HEK293T (cell line): ENCODE measurements at regions not wholly inside any gene's neighbourhood (a gene's known extent, or its start where the extent isn't known, plus 50 kb on each side); places are given as distances from the start of the nearest gene placed in this dataset.

ENCODE experiments used
- CTCF ChIA-PET: fragments of 350-600 bp; formaldehyde crosslinking; extraction: SDS; loops from one replicate; lab custom pipeline; 2021; ENCODE audit warnings: antibody characterized with exemption, inconsistent platforms; lab: Yijun Ruan, JAX
- POLR2A ChIA-PET: fragments of 350-600 bp; formaldehyde crosslinking; extraction: SDS; loops from one replicate; lab custom pipeline; 2020; ENCODE audit warnings: antibody characterized with exemption, inconsistent platforms; lab: Yijun Ruan, JAX
- DNase-seq: peaks from one replicate; pipeline ENCODE4 v3.0.0; 2012; ENCODE audit warnings: mixed read lengths; ENCODE audit errors: extremely low spot score
- ARNT ChIP-seq: fragments of 450-650 bp; IDR thresholded peaks from 2 replicates; pipeline ENCODE4 v1.6.1; 2017; ENCODE audit warnings: mild to moderate bottlenecking
- BHLHE40 ChIP-seq: fragments of 450-650 bp; IDR thresholded peaks from 2 replicates; pipeline ENCODE4 v1.6.1; 2016; ENCODE audit warnings: mild to moderate bottlenecking, moderate library complexity, borderline replicate concordance
- CTBP1 ChIP-seq: fragments of 450-650 bp; IDR thresholded peaks from 2 replicates; pipeline ENCODE4 v1.6.1; 2016; ENCODE audit warnings: borderline replicate concordance
- ELF4 ChIP-seq: fragments of 450-650 bp; IDR thresholded peaks from 2 replicates; pipeline ENCODE4 v1.6.1; 2017; ENCODE audit warnings: antibody characterized with exemption
- FOXA1 ChIP-seq: fragments of 450-650 bp; IDR thresholded peaks from 2 replicates; pipeline ENCODE4 v1.6.1; 2016; ENCODE audit warnings: mild to moderate bottlenecking
- FOXK2 ChIP-seq: fragments of 450-650 bp; IDR thresholded peaks from 2 replicates; pipeline ENCODE4 v1.6.1; 2016; ENCODE audit warnings: mild to moderate bottlenecking
- FOXM1 ChIP-seq: fragments of 450-650 bp; IDR thresholded peaks from 2 replicates; pipeline ENCODE4 v1.6.1; 2017; ENCODE audit warnings: mild to moderate bottlenecking, borderline replicate concordance
- HDGF ChIP-seq: fragments of 450-650 bp; IDR thresholded peaks from 2 replicates; pipeline ENCODE4 v1.6.1; 2017; ENCODE audit warnings: antibody characterized with exemption, borderline replicate concordance
- L3MBTL2 ChIP-seq: fragments of 450-650 bp; conservative IDR thresholded peaks from 2 replicates; pipeline ENCODE4 v1.6.1; 2016; ENCODE audit warnings: mild to moderate bottlenecking
- LEF1 ChIP-seq: fragments of 450-650 bp; IDR thresholded peaks from 2 replicates; pipeline ENCODE4 v1.6.1; 2017; ENCODE audit warnings: mild to moderate bottlenecking, borderline replicate concordance
- NFRKB ChIP-seq: fragments of 450-650 bp; IDR thresholded peaks from 2 replicates; pipeline ENCODE4 v1.6.1; 2016; ENCODE audit warnings: mild to moderate bottlenecking, moderate library complexity
- SP1 ChIP-seq: fragments of 450-650 bp; IDR thresholded peaks from 2 replicates; pipeline ENCODE4 v1.6.1; 2017
- SUZ12 ChIP-seq: fragments of 450-650 bp; IDR thresholded peaks from 2 replicates; pipeline ENCODE4 v1.6.1; 2016; ENCODE audit warnings: mild to moderate bottlenecking
- TARDBP ChIP-seq: fragments of 450-650 bp; IDR thresholded peaks from 2 replicates; pipeline ENCODE4 v1.6.1; 2016
- ZNF384 ChIP-seq: fragments of 450-650 bp; IDR thresholded peaks from 2 replicates; pipeline ENCODE4 v1.6.1; 2016
- TF ChIP-seq, protein P1 (sequence below): fragments of 450-650 bp; IDR thresholded peaks from 2 replicates; pipeline ENCODE4 v1.6.1; 2016

DNA sequence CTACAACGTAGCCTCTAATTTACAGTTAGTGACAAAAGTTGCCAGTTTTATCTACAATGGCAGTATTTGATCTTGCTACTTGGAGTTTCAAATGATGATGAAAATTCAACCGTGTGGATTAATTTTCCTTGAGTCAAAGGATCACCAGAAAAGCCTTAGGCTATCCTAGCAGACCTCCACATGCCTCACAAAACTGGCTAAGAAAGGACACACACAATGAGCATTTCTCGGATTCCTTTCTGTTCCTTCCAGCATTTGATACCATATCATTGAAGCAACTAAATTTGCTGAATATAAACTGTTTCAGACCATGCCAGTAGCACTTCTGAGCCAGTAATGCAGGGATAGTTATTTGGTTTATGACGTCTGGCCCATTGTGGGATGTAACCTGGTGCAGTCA, 587.4 kb upstream of the MDFIC2 start:
- TF ChIP-seq TARDBP (no peak), LEF1 (no peak), CTBP1 (no peak), SP1 (no peak), SUZ12 (no peak), FOXA1 (no peak), L3MBTL2 (no peak), BHLHE40 (no peak), FOXK2 (no peak), ELF4 (no peak), ZNF384 (no peak), NFRKB (no peak)
- TF ChIP-seq, protein P1, sequence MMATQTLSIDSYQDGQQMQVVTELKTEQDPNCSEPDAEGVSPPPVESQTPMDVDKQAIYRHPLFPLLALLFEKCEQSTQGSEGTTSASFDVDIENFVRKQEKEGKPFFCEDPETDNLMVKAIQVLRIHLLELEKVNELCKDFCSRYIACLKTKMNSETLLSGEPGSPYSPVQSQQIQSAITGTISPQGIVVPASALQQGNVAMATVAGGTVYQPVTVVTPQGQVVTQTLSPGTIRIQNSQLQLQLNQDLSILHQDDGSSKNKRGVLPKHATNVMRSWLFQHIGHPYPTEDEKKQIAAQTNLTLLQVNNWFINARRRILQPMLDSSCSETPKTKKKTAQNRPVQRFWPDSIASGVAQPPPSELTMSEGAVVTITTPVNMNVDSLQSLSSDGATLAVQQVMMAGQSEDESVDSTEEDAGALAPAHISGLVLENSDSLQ: no peak
- CTCF ChIA-PET: no interaction called here
- no peak for DNase-seq
- POLR2A ChIA-PET: no interaction called here

DNA sequence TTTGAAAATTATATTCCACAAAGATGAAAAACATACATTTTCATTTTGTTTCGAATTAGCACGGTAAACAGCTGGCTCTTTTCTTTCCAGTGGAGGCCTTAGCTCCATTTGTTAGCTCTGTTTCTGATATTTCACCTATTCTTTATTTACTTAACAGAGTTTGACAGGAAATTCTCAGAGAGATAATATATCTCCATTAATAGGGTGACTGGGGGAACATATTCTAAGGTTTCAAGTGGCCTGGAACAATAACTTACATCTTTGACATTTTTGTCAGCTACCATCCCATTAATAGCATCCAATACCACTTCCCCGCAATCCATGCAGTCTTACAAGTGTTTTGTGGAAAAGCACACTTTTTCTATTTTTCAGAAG, 577.6 kb upstream of the MDFIC2 start:
- POLR2A ChIA-PET: no interaction called here
- no peak for DNase-seq
- no peak for TF ChIP-seq ARNT
- no peak for TF ChIP-seq SUZ12
- TF ChIP-seq TARDBP: no peak
- TF ChIP-seq LEF1: no peak
- no peak for TF ChIP-seq SP1
- TF ChIP-seq HDGF: no peak
- no peak for TF ChIP-seq BHLHE40
- no peak for TF ChIP-seq ELF4
- TF ChIP-seq FOXA1: no peak
- no peak for TF ChIP-seq FOXM1
- TF ChIP-seq, protein P1: no peak
- TF ChIP-seq ZNF384: no peak
- no peak for TF ChIP-seq CTBP1
- no peak for TF ChIP-seq L3MBTL2
- no peak for TF ChIP-seq FOXK2
- TF ChIP-seq NFRKB: no peak
- CTCF ChIA-PET: interaction anchor here (0.6 kb wide), 2 partner anchors 15 to 564 kb away, joined by 3 read pairs; no protein-coding TSS in a partner anchor

DNA sequence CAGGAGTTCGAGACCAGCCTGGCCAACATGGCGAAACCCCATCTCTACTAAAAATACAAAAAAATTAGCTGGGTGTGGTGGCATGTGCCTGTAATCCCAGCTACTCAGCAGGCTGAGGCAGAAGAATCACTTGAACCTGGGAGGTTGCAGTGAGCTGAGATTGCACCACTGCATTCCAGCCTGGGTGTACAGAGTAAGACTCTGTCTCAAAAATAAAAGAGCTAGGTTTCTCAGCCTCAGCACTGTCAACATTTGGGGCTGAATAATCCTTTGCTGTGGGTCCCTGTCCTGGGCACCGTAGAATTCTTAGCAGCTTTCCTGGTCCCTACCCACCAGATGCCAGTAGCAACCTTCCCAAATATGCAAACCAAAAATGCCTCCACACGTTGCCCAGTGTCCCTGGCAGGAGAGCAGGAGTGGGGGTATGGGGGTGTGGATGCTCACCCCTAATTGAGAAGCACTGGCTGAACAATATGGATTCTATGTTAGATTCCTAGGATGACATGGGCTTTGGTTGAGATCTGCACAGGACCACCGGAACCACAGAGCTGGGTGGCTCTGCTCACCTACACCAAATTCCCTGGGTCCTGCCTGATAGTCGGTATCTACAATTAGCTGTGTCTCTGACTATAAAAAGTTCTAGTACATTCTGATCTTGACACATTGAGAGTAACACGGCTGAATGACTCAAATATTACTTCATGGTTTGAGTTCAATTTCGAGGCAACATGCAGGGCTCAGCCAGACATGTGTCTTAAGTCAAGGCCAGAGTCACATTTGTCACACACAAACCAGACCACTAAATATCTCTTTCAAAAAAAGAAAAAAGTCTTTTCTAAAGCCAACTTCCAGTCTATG, 577.0 kb upstream of the MDFIC2 start:
- no peak for DNase-seq
- CTCF ChIA-PET: interaction anchor here (0.6 kb wide), 3 partner anchors 14 to 563 kb away, joined by 3 to 4 read pairs (median 3); no protein-coding TSS in a partner anchor
- POLR2A ChIA-PET: no interaction called here
- TF ChIP-seq TARDBP (no peak), L3MBTL2 (no peak), ARNT (no peak), LEF1 (no peak), ZNF384 (no peak), FOXA1 (no peak), FOXM1 (no peak), FOXK2 (no peak)
- TF ChIP-seq, protein P1: no peak

DNA sequence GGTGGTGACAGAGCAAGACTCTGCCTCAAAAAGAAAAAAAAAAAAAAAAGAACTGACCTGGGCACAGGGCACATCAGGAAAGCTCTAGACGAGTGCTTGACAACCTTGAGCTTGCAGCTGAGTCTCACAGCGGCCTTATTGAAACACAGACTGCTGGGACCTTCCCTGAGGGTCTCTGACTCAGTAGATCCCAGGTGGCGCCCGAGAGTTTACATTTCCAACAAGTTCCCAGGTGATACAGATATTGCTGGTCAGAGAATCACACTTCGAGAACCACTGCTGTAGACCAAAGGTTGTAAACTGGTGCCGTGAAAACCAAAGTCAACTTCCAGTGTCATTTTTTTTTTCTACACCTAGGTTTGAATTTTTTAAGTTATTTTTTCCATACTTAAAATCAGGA, 573.2 kb upstream of the MDFIC2 start:
- ChIA-PET CTCF (no interaction called here), POLR2A (no interaction called here)
- no peak for DNase-seq
- TF ChIP-seq ELF4: no peak
- no peak for TF ChIP-seq SP1
- TF ChIP-seq ARNT: no peak
- TF ChIP-seq CTBP1: no peak
- TF ChIP-seq ZNF384: no peak
- no peak for TF ChIP-seq NFRKB
- no peak for TF ChIP-seq TARDBP
- no peak for TF ChIP-seq HDGF
- TF ChIP-seq FOXK2: no peak
- TF ChIP-seq FOXM1: no peak
- no peak for TF ChIP-seq FOXA1
- TF ChIP-seq, protein P1: no peak
- TF ChIP-seq LEF1: no peak
- TF ChIP-seq BHLHE40: no peak
- TF ChIP-seq SUZ12: no peak
- no peak for TF ChIP-seq L3MBTL2

DNA sequence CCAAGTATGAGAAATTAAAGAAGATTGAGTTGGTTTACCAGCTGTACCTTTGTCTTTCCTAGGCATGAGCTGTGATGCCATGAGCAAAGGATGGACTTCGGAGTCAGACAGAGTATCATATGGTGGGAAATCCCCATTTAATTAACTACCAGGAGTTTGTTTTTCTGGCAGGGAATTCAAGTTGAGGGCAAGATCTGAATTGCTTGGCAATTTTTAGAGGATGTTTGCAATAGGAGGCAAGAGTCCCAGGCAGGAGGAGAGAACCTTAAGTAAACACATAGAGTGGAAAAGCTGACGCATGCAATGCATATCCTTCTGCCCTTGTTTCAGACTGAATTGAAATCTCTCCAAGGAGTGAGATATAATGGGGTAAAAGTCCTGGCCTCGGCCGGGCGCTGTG, 569.7 kb upstream of the MDFIC2 start:
- CTCF ChIA-PET: no interaction called here

More for the DNA sequence above, 569.7 kb upstream of the MDFIC2 start:
- no peak for TF ChIP-seq HDGF
- no peak for TF ChIP-seq NFRKB
- TF ChIP-seq CTBP1: no peak
- no peak for TF ChIP-seq FOXA1
- TF ChIP-seq ZNF384: no peak
- no peak for TF ChIP-seq SP1
- TF ChIP-seq ELF4: no peak
- TF ChIP-seq LEF1: no peak
- TF ChIP-seq FOXM1: no peak
- TF ChIP-seq ARNT: no peak
- TF ChIP-seq L3MBTL2: no peak
- TF ChIP-seq, protein P1: no peak
- no peak for TF ChIP-seq TARDBP
- TF ChIP-seq SUZ12: no peak
- POLR2A ChIA-PET: no interaction called here
- DNase-seq: no peak
